OCI-LY3 (cell line): ENCODE measurements at regions not wholly inside any gene's neighbourhood (a gene's known extent, or its start where the extent isn't known, plus 50 kb on each side); places are given as distances from the start of the nearest gene placed in this dataset.

Experiments
- H2AFZ ChIP-seq: fragments of 200-600, 300-600 bp; shearing (Covaris generic); 2 replicates; pipeline ENCODE4 v1.6.0; 2014; ENCODE audit warnings: antibody characterized with exemption, low read depth, low read length
- H3K27ac ChIP-seq: fragments of 200-600, 300-600 bp; sonication (generic); 2 replicates; pipeline ENCODE4 v1.5.1; 2014; ENCODE audit warnings: mild to moderate bottlenecking, low read length, moderate library complexity, mixed read lengths
- H3K27me3 ChIP-seq: fragments of 200-600, 300-600 bp; sonication (generic); 2 replicates; pipeline ENCODE4 v1.6.1; 2014; ENCODE audit warnings: low read depth, low read length, mixed read lengths
- H3K36me3 ChIP-seq: fragments of 200-600, 300-600 bp; sonication (generic); replicated peaks from 2 replicates; pipeline ENCODE3; 2014; ENCODE audit warnings: low read depth, low read length, mixed read lengths
- H3K4me1 ChIP-seq: fragments of 300-600, 200-600 bp; sonication (generic); 2 replicates; pipeline ENCODE4 v1.6.1; 2014; ENCODE audit warnings: low read length, mixed read lengths
- H3K4me2 ChIP-seq: fragments of 200-600, 300-600 bp; sonication (generic); 2 replicates; pipeline ENCODE4 v1.6.1; 2014; ENCODE audit warnings: low read length, mixed read lengths
- H3K4me3 ChIP-seq: fragments of 300-600, 200-600 bp; sonication (generic); 2 replicates; pipeline ENCODE4 v1.5.1; 2014; ENCODE audit warnings: antibody characterized with exemption, mild to moderate bottlenecking, low read length, moderate library complexity
- H3K79me2 ChIP-seq: fragments of 300-600, 200-600 bp; shearing (Covaris generic); 2 replicates; pipeline ENCODE4 v1.6.1; 2014; ENCODE audit warnings: mild to moderate bottlenecking, low read length, mixed read lengths
- H3K9ac ChIP-seq: fragments of 300-600, 200-600 bp; shearing (Covaris generic); 2 replicates; pipeline ENCODE4 v1.6.0; 2014; ENCODE audit warnings: mild to moderate bottlenecking, low read length, moderate library complexity
- H3K9me3 ChIP-seq: fragments of 200-600, 300-600 bp; shearing (Covaris generic); 2 replicates; pipeline ENCODE4 v1.6.1; 2014; ENCODE audit warnings: low read length, mixed read lengths; ENCODE audit not compliant: insufficient read depth
- H4K20me1 ChIP-seq: fragments of 200-600, 300-600 bp; sonication (generic); 2 replicates; pipeline ENCODE4 v1.6.1; 2016; ENCODE audit warnings: low read length, mixed read lengths; ENCODE audit not compliant: insufficient read depth
- CTCF ChIP-seq: fragments of 200-600, 300-600 bp; sonication (generic); IDR thresholded peaks from 2 replicates; pipeline ENCODE4 v1.5.1; 2014; ENCODE audit warnings: antibody characterized with exemption, low read length, low read depth
- EZH2phosphoT487 ChIP-seq: fragments of 200-600 bp; shearing (Covaris generic); IDR thresholded peaks from 2 replicates; pipeline ENCODE4 v1.6.1; 2018; ENCODE audit warnings: antibody characterized with exemption, mixed run types, low read depth

GRCh38 chr3:64760258-64760657 is 72.5 kb upstream of the ADAMTS9 start:
- H3K4me2 ChIP-seq: no peak overlapping the region

GRCh38 chr3:64759811-64760210 is 72.0 kb upstream of the ADAMTS9 start:
- no peak for TF ChIP-seq EZH2phosphoT487
- no peak for TF ChIP-seq CTCF
- H3K4me2 ChIP-seq: no peak overlapping the region

More at GRCh38 chr3:64760258-64760657, 72.5 kb upstream of the ADAMTS9 start:
- no peak overlapping the region for H3K27ac ChIP-seq
- H3K4me1 ChIP-seq: no peaks in the 10 kb centered on the region
- H2AFZ ChIP-seq: no peak overlapping the region
- H3K9me3 ChIP-seq: no peaks in the 10 kb centered on the region
- no peaks in the 10 kb centered on the region for H3K79me2 ChIP-seq
- no peak overlapping the region for H3K9ac ChIP-seq
- no peak overlapping the region for H3K4me3 ChIP-seq
- no peak for TF ChIP-seq CTCF
- no peak for TF ChIP-seq EZH2phosphoT487
- H4K20me1 ChIP-seq: no peaks in the 10 kb centered on the region
- 0 out of 2 replicates have a peak, but pooled peaks cover 3% of the 10 kb centered on the region for H3K27me3 ChIP-seq
- H3K36me3 ChIP-seq: no peaks in the 10 kb centered on the region

GRCh38 chr3:64756398-64756986 is 68.7 kb upstream of the ADAMTS9 start:
- Histone ChIP-seq H2AFZ (no peak overlapping the region), H3K9ac (no peak overlapping the region)
- no peak for TF ChIP-seq EZH2phosphoT487
- TF ChIP-seq CTCF: no peak

More at GRCh38 chr3:64759811-64760210, 72.0 kb upstream of the ADAMTS9 start:
- no peaks in the 10 kb centered on the region for H3K79me2 ChIP-seq
- H2AFZ ChIP-seq: no peak overlapping the region
- H3K9me3 ChIP-seq: no peaks in the 10 kb centered on the region
- no peak overlapping the region for H3K27ac ChIP-seq
- no peaks in the 10 kb centered on the region for H3K36me3 ChIP-seq
- 0 out of 2 replicates have a peak, but pooled peaks cover 3% of the 10 kb centered on the region for H3K27me3 ChIP-seq
- H3K9ac ChIP-seq: no peak overlapping the region
- no peak overlapping the region for H3K4me3 ChIP-seq
- H3K4me1 ChIP-seq: no peaks in the 10 kb centered on the region
- H4K20me1 ChIP-seq: no peaks in the 10 kb centered on the region

GRCh38 chr3:64748244-64748904 is 60.6 kb upstream of the ADAMTS9 start:
- Histone ChIP-seq H3K27me3 (no peaks in the 10 kb centered on the region), H2AFZ (no peak overlapping the region), H3K9me3 (no peaks in the 10 kb centered on the region), H3K4me2 (no peak overlapping the region), H4K20me1 (no peaks in the 10 kb centered on the region), H3K4me3 (no peak overlapping the region), H3K79me2 (no peaks in the 10 kb centered on the region), H3K36me3 (no peaks in the 10 kb centered on the region), H3K9ac (no peak overlapping the region), H3K27ac (no peak overlapping the region), H3K4me1 (no peaks in the 10 kb centered on the region)
- TF ChIP-seq CTCF (no peak), EZH2phosphoT487 (no peak)

More at GRCh38 chr3:64756398-64756986, 68.7 kb upstream of the ADAMTS9 start:
- no peaks in the 10 kb centered on the region for H4K20me1 ChIP-seq
- no peaks in the 10 kb centered on the region for H3K36me3 ChIP-seq
- H3K4me3 ChIP-seq: no peak overlapping the region
- H3K79me2 ChIP-seq: no peaks in the 10 kb centered on the region
- H3K4me1 ChIP-seq: no peaks in the 10 kb centered on the region
- H3K27me3 ChIP-seq: no peaks in the 10 kb centered on the region
- H3K9me3 ChIP-seq: no peaks in the 10 kb centered on the region
- no peak overlapping the region for H3K27ac ChIP-seq
- H3K4me2 ChIP-seq: no peak overlapping the region
